C4-2B (cell line): ENCODE measurements at regions not wholly inside any gene's neighbourhood (a gene's known extent, or its start where the extent isn't known, plus 50 kb on each side); places are given as distances from the start of the nearest gene placed in this dataset.

Source experiments
- H3K27ac ChIP-seq: fragments of 450-650 bp; 2 replicates; pipeline ENCODE4 v1.5.1; 2017
- CTCF ChIP-seq: fragments of 450-650 bp; conservative IDR thresholded peaks from 2 replicates; pipeline ENCODE4 v1.5.1; 2017; ENCODE audit warnings: mild to moderate bottlenecking
- ZFX ChIP-seq: fragments of 450-650 bp; IDR thresholded peaks from 2 replicates; pipeline ENCODE4 v1.6.1; 2017

GRCh38 chr20:40748182-40748581 lies 59.1 kb upstream of the MAFB start:
- H3K27ac ChIP-seq: no peak overlapping the region
- TF ChIP-seq CTCF (no peak), ZFX (no peak)

GRCh38 chr20:40749985-40750506 lies 61.0 kb upstream of the MAFB start:
- TF ChIP-seq ZFX (no peak), CTCF (no peak)
- H3K27ac ChIP-seq: no peak overlapping the region

- H3K27ac ChIP-seq: no peak overlapping the region
- TF ChIP-seq ZFX: no peak
Measured at GRCh38 chr20:40750541-40751035, 61.6 kb upstream of the MAFB start.

- no peak for TF ChIP-seq ZFX
- H3K27ac ChIP-seq: no peak overlapping the region
Measured at GRCh38 chr20:40753472-40753871, 64.4 kb upstream of the MAFB start.

GRCh38 chr20:40754339-40754943 lies 65.4 kb upstream of the MAFB start:
- H3K27ac ChIP-seq: no peak overlapping the region
- no peak for TF ChIP-seq ZFX
- TF ChIP-seq CTCF: no peak

GRCh38 chr20:40757087-40757486 lies 68.1 kb upstream of the MAFB start:
- no peak for TF ChIP-seq ZFX
- no peak for TF ChIP-seq CTCF
- H3K27ac ChIP-seq: no peak overlapping the region

- TF ChIP-seq CTCF (no peak), ZFX (no peak)
- H3K27ac ChIP-seq: no peak overlapping the region
Measured at GRCh38 chr20:40758790-40759189, 69.8 kb upstream of the MAFB start.

GRCh38 chr20:40760399-40760798 lies 71.4 kb upstream of the MAFB start:
- TF ChIP-seq CTCF (no peak), ZFX (no peak)
- no peak overlapping the region for H3K27ac ChIP-seq
